H1 (cell line): ENCODE measurements at regions not wholly inside any gene's neighbourhood (a gene's known extent, or its start where the extent isn't known, plus 50 kb on each side); places are given as distances from the start of the nearest gene placed in this dataset.

Experiments
- ASH2L ChIP-seq: fragments of 200-600, 300-600 bp; sonication (generic); IDR thresholded peaks from one replicate; pipeline ENCODE4 v1.7.1; 2017; ENCODE audit warnings: low read length
- CHD2 ChIP-seq: IDR thresholded peaks from 2 replicates; pipeline ENCODE4 v1.6.1; 2012; ENCODE audit warnings: low read length, improper control_type of control experiment
- KDM5A ChIP-seq: fragments of 200-600 bp; IDR thresholded peaks from 2 replicates; pipeline ENCODE4 v1.7.1; 2012; ENCODE audit warnings: mild to moderate bottlenecking, low read length, inconsistent platforms, mixed read lengths
- RXRA ChIP-seq: IDR thresholded peaks from 2 replicates; pipeline ENCODE4 v1.6.1; 2011; ENCODE audit warnings: low read depth, mild to moderate bottlenecking, low read length, moderate library complexity; ENCODE audit not compliant: insufficient read depth
- SIRT6 ChIP-seq: IDR thresholded peaks from one replicate; pipeline ENCODE4 v1.7.1; 2012; ENCODE audit warnings: low read length, inconsistent platforms
- TF ChIP-seq, protein P1 (sequence below): IDR thresholded peaks from 2 replicates; pipeline ENCODE4 v1.6.1; 2012; ENCODE audit warnings: inconsistent platforms

- TF ChIP-seq, protein P1, sequence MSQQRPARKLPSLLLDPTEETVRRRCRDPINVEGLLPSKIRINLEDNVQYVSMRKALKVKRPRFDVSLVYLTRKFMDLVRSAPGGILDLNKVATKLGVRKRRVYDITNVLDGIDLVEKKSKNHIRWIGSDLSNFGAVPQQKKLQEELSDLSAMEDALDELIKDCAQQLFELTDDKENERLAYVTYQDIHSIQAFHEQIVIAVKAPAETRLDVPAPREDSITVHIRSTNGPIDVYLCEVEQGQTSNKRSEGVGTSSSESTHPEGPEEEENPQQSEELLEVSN = no peak
- TF ChIP-seq CHD2 (no peak), RXRA (no peak), ASH2L (no peak), SIRT6 (no peak), KDM5A (no peak)
Measured at GRCh38 chr3:159783780-159784742, 204.6 kb upstream of the IL12A start (continued).
